Liver (tissue), 8 donors: ENCODE measurements at regions not wholly inside any gene's neighbourhood (a gene's known extent, or its start where the extent isn't known, plus 50 kb on each side); places are given as distances from the start of the nearest gene placed in this dataset.
"Not testable (repeated sequence)": the region's sequence is repeated elsewhere in the genome, so short reads cannot be mapped to it uniquely, and the experiment has no call there.

Experiments
- DNase-seq: peaks from one replicate; pipeline ENCODE4 v3.0.0-alpha.2; 2017; ENCODE audit warnings: low spot score
- H3K27ac ChIP-seq, 2 donors: one replicate each; pipeline ENCODE4 v1.7.0; 2013; ENCODE audit warnings: inconsistent platforms in 2 of 2, low read length in 2 of 2, control low read depth in 1 of 2, low read depth in 1 of 2, mild to moderate bottlenecking in 1 of 2
- H3K27me3 ChIP-seq, 4 donors: one replicate each; pipeline versions ENCODE4 v1.6.1 to v1.7.0; 2013; ENCODE audit warnings: low read length in 3 of 4, inconsistent platforms in 1 of 4, mild to moderate bottlenecking in 1 of 4, moderate library complexity in 1 of 4; ENCODE audit not compliant: control insufficient read depth in 4 of 4, insufficient read depth in 4 of 4
- H3K36me3 ChIP-seq, 4 donors: one replicate each; pipeline versions ENCODE4 v1.6.1 to v1.7.0; 2013; ENCODE audit warnings: low read length in 3 of 4, mild to moderate bottlenecking in 3 of 4, low read depth in 1 of 4, moderate library complexity in 1 of 4; ENCODE audit not compliant: control insufficient read depth in 4 of 4, insufficient read depth in 3 of 4
- H3K4me1 ChIP-seq, 4 donors: one replicate each; pipeline versions ENCODE4 v1.6.1 to v1.7.0; 2013; ENCODE audit warnings: low read length in 3 of 4, mild to moderate bottlenecking in 3 of 4, moderate library complexity in 1 of 4; ENCODE audit not compliant: control insufficient read depth in 4 of 4, insufficient read depth in 4 of 4
- H3K4me3 ChIP-seq, 3 donors: one replicate each; pipeline versions ENCODE4 v1.6.1 to v1.7.0; 2013; ENCODE audit warnings: low read length in 3 of 3, control low read depth in 1 of 3, low read depth in 1 of 3, mild to moderate bottlenecking in 1 of 3
- H3K9ac ChIP-seq, 2 donors: one replicate each; pipeline ENCODE4 v1.7.0; 2013; ENCODE audit warnings: low read length in 2 of 2, mild to moderate bottlenecking in 2 of 2, moderate library complexity in 2 of 2, control low read depth in 1 of 2, low read depth in 1 of 2
- H3K9me3 ChIP-seq, 4 donors: one replicate each; pipeline versions ENCODE4 v1.6.1 to v1.7.0; 2013; ENCODE audit warnings: low read length in 3 of 4; ENCODE audit not compliant: control insufficient read depth in 4 of 4
- EGR1 ChIP-seq, 2 donors: IDR thresholded peaks; 2 replicates each; pipeline ENCODE4 v1.6.1; 2016 to 2018; ENCODE audit warnings: antibody characterized with exemption in 2 of 2, low read depth in 2 of 2
- FOXA1 ChIP-seq: IDR thresholded peaks from 2 replicates; pipeline ENCODE4 v1.6.1; 2016; ENCODE audit warnings: antibody characterized with exemption
- FOXA2 ChIP-seq: IDR thresholded peaks from 2 replicates; pipeline ENCODE4 v1.6.1; 2016; ENCODE audit warnings: antibody characterized with exemption
- GABPA ChIP-seq, 2 donors: IDR thresholded peaks in 1 of 2; conservative IDR thresholded peaks in 1 of 2; 2 replicates each; pipeline ENCODE4 v1.6.1; 2016; ENCODE audit warnings: antibody characterized with exemption in 2 of 2, mild to moderate bottlenecking in 1 of 2, moderate library complexity in 1 of 2
- HNF4A ChIP-seq, 2 donors: conservative IDR thresholded peaks; 2 replicates each; pipeline ENCODE4 v1.6.1; 2016; ENCODE audit warnings: antibody characterized with exemption in 2 of 2, mild to moderate bottlenecking in 2 of 2
- HNF4G ChIP-seq: IDR thresholded peaks from 2 replicates; pipeline ENCODE4 v1.6.1; 2016; ENCODE audit warnings: antibody characterized with exemption
- JUND ChIP-seq, 2 donors: IDR thresholded peaks; 2 replicates each; pipeline ENCODE4 v1.6.1; 2016; ENCODE audit warnings: antibody characterized with exemption in 2 of 2
- NR2F2 ChIP-seq: IDR thresholded peaks from 2 replicates; pipeline ENCODE4 v1.6.1; 2016; ENCODE audit warnings: antibody characterized with exemption
- RXRA ChIP-seq, 2 donors: IDR thresholded peaks; 2 replicates each; pipeline ENCODE4 v1.6.1; 2017 to 2018; ENCODE audit warnings: antibody characterized with exemption in 2 of 2, mild to moderate bottlenecking in 1 of 2
- TAF1 ChIP-seq: conservative IDR thresholded peaks from 2 replicates; pipeline ENCODE4 v1.6.1; 2016; ENCODE audit warnings: antibody characterized with exemption, mild to moderate bottlenecking
- YY1 ChIP-seq: IDR thresholded peaks from 2 replicates; pipeline ENCODE4 v1.6.1; 2016; ENCODE audit warnings: antibody characterized with exemption, mild to moderate bottlenecking
- WGBS: extraction: QIAGEN DNeasy Blood & Tissue Kit; methylation state at CpG from one replicate; pipeline ENCODE4 v1.1.7; 2013; 5-methylcytosine and 5-hydroxymethylcytosine counted together
- TF ChIP-seq, protein P1 (sequence below): fragments of 150-350 bp; IDR thresholded peaks from 2 replicates; pipeline ENCODE4 v1.5.1; 2017; ENCODE audit warnings: improper control_type of control experiment, low read depth, low read length; ENCODE audit not compliant: missing input control
- TF ChIP-seq, protein P2 (sequence below): IDR thresholded peaks from 2 replicates; pipeline ENCODE4 v1.6.1; 2016; ENCODE audit warnings: antibody characterized with exemption
- TF ChIP-seq, protein P3 (sequence below): IDR thresholded peaks from 2 replicates; pipeline ENCODE4 v1.6.1; 2016; ENCODE audit warnings: antibody characterized with exemption, mild to moderate bottlenecking
- TF ChIP-seq, protein P4 (sequence below): IDR thresholded peaks from 2 replicates; pipeline ENCODE4 v1.6.1; 2016; ENCODE audit warnings: antibody characterized with exemption
- TF ChIP-seq, protein P5 (sequence below): IDR thresholded peaks from 2 replicates; pipeline ENCODE4 v1.6.1; 2016; ENCODE audit warnings: antibody characterized with exemption
- donor health status: healthy.
- donor health status: healthy.
- donor health status: healthy.
- donor health status: healthy.
- donor health status: healthy.

DNA sequence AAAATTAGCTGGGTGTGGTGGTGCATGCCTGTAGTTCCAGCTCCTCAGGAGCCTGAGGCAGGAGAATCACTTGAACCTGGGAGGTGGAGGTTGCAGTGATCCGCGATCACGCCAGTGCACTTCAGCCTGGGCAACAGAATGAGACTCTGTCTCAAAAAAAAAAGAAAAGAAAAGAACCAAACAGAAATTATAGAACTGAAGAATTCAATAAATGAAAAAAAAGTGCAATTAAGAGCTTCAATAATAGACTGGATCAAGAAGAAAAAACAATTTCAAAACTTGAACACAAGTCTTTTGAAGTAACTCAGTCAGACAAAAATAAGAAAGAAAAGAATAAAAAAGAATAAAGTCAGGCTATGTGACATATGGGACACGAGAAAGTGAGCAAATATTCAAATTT, 175.8 kb upstream of the ZSWIM2 start:
- H3K27ac ChIP-seq = no peak overlapping the region
- H3K27me3 ChIP-seq = no peaks in the 10 kb centered on the region
- no peak overlapping the region for H3K9ac ChIP-seq
- WGBS = 89% methylated on average over 4 of the region's 4 CpGs
- H3K36me3 ChIP-seq = no peaks in the 10 kb centered on the region
- TF ChIP-seq RXRA (IDR thresholded peaks at IDR 0.05) = no peak
- no peak for TF ChIP-seq HNF4G
- no peak for TF ChIP-seq FOXA2
- TF ChIP-seq EGR1 (IDR thresholded peaks at IDR 0.05; ENCODE audit: low read depth in 2 of 2) = no peak
- TF ChIP-seq, protein P1, sequence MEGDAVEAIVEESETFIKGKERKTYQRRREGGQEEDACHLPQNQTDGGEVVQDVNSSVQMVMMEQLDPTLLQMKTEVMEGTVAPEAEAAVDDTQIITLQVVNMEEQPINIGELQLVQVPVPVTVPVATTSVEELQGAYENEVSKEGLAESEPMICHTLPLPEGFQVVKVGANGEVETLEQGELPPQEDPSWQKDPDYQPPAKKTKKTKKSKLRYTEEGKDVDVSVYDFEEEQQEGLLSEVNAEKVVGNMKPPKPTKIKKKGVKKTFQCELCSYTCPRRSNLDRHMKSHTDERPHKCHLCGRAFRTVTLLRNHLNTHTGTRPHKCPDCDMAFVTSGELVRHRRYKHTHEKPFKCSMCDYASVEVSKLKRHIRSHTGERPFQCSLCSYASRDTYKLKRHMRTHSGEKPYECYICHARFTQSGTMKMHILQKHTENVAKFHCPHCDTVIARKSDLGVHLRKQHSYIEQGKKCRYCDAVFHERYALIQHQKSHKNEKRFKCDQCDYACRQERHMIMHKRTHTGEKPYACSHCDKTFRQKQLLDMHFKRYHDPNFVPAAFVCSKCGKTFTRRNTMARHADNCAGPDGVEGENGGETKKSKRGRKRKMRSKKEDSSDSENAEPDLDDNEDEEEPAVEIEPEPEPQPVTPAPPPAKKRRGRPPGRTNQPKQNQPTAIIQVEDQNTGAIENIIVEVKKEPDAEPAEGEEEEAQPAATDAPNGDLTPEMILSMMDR = no peak
- TF ChIP-seq, protein P2, sequence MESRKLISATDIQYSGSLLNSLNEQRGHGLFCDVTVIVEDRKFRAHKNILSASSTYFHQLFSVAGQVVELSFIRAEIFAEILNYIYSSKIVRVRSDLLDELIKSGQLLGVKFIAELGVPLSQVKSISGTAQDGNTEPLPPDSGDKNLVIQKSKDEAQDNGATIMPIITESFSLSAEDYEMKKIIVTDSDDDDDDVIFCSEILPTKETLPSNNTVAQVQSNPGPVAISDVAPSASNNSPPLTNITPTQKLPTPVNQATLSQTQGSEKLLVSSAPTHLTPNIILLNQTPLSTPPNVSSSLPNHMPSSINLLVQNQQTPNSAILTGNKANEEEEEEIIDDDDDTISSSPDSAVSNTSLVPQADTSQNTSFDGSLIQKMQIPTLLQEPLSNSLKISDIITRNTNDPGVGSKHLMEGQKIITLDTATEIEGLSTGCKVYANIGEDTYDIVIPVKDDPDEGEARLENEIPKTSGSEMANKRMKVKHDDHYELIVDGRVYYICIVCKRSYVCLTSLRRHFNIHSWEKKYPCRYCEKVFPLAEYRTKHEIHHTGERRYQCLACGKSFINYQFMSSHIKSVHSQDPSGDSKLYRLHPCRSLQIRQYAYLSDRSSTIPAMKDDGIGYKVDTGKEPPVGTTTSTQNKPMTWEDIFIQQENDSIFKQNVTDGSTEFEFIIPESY = no peak
- TF ChIP-seq, protein P3, sequence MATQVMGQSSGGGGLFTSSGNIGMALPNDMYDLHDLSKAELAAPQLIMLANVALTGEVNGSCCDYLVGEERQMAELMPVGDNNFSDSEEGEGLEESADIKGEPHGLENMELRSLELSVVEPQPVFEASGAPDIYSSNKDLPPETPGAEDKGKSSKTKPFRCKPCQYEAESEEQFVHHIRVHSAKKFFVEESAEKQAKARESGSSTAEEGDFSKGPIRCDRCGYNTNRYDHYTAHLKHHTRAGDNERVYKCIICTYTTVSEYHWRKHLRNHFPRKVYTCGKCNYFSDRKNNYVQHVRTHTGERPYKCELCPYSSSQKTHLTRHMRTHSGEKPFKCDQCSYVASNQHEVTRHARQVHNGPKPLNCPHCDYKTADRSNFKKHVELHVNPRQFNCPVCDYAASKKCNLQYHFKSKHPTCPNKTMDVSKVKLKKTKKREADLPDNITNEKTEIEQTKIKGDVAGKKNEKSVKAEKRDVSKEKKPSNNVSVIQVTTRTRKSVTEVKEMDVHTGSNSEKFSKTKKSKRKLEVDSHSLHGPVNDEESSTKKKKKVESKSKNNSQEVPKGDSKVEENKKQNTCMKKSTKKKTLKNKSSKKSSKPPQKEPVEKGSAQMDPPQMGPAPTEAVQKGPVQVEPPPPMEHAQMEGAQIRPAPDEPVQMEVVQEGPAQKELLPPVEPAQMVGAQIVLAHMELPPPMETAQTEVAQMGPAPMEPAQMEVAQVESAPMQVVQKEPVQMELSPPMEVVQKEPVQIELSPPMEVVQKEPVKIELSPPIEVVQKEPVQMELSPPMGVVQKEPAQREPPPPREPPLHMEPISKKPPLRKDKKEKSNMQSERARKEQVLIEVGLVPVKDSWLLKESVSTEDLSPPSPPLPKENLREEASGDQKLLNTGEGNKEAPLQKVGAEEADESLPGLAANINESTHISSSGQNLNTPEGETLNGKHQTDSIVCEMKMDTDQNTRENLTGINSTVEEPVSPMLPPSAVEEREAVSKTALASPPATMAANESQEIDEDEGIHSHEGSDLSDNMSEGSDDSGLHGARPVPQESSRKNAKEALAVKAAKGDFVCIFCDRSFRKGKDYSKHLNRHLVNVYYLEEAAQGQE = no peak
- TF ChIP-seq, protein P4, sequence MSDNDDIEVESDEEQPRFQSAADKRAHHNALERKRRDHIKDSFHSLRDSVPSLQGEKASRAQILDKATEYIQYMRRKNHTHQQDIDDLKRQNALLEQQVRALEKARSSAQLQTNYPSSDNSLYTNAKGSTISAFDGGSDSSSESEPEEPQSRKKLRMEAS = no peak
- no peak for TF ChIP-seq TAF1
- TF ChIP-seq JUND (IDR thresholded peaks at IDR 0.05) = no peak
- no peak for TF ChIP-seq GABPA (IDR thresholded peaks at IDR 0.05 in 1 of 2, conservative IDR thresholded peaks at IDR 0.05 in 1 of 2)
- TF ChIP-seq HNF4A (conservative IDR thresholded peaks at IDR 0.05) = no peak
- TF ChIP-seq, protein P5, sequence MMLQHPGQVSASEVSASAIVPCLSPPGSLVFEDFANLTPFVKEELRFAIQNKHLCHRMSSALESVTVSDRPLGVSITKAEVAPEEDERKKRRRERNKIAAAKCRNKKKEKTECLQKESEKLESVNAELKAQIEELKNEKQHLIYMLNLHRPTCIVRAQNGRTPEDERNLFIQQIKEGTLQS = no peak
- no peak for TF ChIP-seq FOXA1
- no peak for TF ChIP-seq YY1
- no peak for TF ChIP-seq NR2F2
- H3K4me3 ChIP-seq = no peak overlapping the region
- no peaks in the 10 kb centered on the region for H3K4me1 ChIP-seq
- peaks cover 0 to 2% (median 1%) of the 10 kb centered on the region in 4 donors for H3K9me3 ChIP-seq
- DNase-seq = no peak

DNA sequence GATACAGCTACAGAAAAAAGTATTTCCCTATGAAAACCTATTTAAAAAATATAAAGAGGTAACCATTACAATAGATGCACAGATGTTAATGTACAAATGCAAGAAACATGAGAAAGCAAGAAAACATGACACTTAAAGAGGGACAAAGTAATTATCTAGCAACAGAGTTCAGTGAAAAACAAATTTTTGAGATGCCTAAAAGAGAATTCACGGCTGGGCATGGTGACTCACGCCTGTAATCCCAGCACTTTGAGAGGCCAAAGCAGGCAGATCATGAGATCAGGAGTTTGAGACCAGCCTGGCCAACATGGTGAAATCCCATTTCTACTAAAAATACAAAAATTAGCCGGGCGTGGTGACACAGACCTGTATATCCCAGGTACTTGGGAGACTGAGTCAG, 175.0 kb upstream of the ZSWIM2 start:
- not testable (repeated sequence) for H3K9me3 ChIP-seq, H3K9ac ChIP-seq, H3K27me3 ChIP-seq, H3K4me3 ChIP-seq, H3K27ac ChIP-seq, DNase-seq, H3K4me1 ChIP-seq, H3K36me3 ChIP-seq
- 84% methylated on average over 4 of the region's 4 CpGs for WGBS
